ENCODE measurements at regions not wholly inside any gene's neighbourhood (a gene's known extent, or its start where the extent isn't known, plus 50 kb on each side); places are given as distances from the start of the nearest gene placed in this dataset.

- Mint-ChIP-seq H3K27me3 (ENCODE audit: low read depth) (peaks cover 7% of the 10 kb centered on the region), H3K4me3 (no peak overlapping the region), H3K36me3 (ENCODE audit: insufficient read depth) (no peaks in the 10 kb centered on the region), H3K9me3 (no peaks in the 10 kb centered on the region), H3K4me1 (ENCODE audit: low read depth) (no peaks in the 10 kb centered on the region)
- DNase-seq (no peak), ATAC-seq (no peak)
These were observed 97.1 kb downstream of the JCAD start for GRCh38 chr10:29962166-29962850.

DNA sequence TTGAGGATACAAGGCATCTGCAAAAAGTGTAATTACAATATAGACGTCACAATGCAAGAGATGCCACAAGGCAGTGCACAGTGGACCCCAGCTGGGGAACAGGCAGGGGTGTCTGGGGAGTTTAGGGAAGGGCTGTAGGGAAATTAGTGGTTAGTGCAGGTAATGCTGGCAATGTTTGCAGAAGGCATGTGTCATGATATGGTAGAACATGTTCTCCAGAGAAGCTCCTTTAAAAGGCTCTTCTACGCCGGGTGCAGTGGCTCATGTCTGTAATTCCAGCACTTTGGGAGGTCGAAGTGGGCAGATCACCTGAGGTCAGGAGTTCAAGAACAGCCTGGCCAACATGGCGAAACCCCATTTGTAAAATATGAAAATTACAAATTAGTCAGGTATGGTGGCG, 98.0 kb downstream of the JCAD start:
- Mint-ChIP-seq H3K9me3 (peaks cover 4% of the 10 kb centered on the region), H3K27me3 (ENCODE audit: low read depth) (peaks cover 7% of the 10 kb centered on the region), H3K36me3 (ENCODE audit: insufficient read depth) (no peaks in the 10 kb centered on the region), H3K4me3 (no peak overlapping the region), H3K4me1 (ENCODE audit: low read depth) (no peaks in the 10 kb centered on the region)
- no peak for ATAC-seq
- DNase-seq, result no peak

DNA sequence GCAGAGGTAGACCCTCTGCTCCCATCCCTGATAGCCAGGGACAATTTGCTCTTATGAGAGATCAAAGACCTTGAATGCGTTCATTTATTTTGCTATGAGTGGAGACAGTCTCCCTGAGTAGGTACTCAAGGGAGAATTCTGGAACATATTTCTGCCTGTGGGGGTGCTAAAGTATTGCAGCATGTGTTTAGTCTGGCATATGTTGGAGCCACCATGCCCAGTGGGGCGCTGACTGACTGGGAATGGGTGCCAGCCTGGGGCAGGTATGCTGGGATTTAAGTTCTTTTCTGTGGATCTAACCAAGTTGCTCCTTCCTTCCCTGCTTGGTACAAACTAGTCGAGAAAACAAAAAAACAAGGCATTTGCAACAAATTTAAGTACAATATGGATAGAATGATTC, 99.1 kb downstream of the JCAD start:
- peaks cover 7% of the 10 kb centered on the region for H3K27me3 Mint-ChIP-seq (ENCODE audit: low read depth)
- DNase-seq, result no peak
- peaks cover 7% of the 10 kb centered on the region for H3K9me3 Mint-ChIP-seq
- H3K36me3 Mint-ChIP-seq (ENCODE audit: insufficient read depth), result no peaks in the 10 kb centered on the region
- H3K4me1 Mint-ChIP-seq (ENCODE audit: low read depth), result no peaks in the 10 kb centered on the region
- ATAC-seq, result no peak
- no peak overlapping the region for H3K4me3 Mint-ChIP-seq

- no peaks in the 10 kb centered on the region for H3K36me3 Mint-ChIP-seq (ENCODE audit: insufficient read depth)
- H3K4me3 Mint-ChIP-seq, result no peak overlapping the region
- ATAC-seq, result no peak
- H3K27me3 Mint-ChIP-seq (ENCODE audit: low read depth), result peaks cover 7% of the 10 kb centered on the region
- no peak for DNase-seq
- H3K4me1 Mint-ChIP-seq (ENCODE audit: low read depth), result no peaks in the 10 kb centered on the region
- peaks cover 7% of the 10 kb centered on the region for H3K9me3 Mint-ChIP-seq
These were observed 99.8 kb downstream of the JCAD start for GRCh38 chr10:29959586-29959985.

GRCh38 chr10:29958440-29958839, 100.9 kb downstream of the JCAD start:
- no peak overlapping the region for H3K4me3 Mint-ChIP-seq
- H3K9me3 Mint-ChIP-seq, result peaks cover 7% of the 10 kb centered on the region
- peaks cover 7% of the 10 kb centered on the region for H3K27me3 Mint-ChIP-seq (ENCODE audit: low read depth)
- ATAC-seq, result no peak
- no peak for DNase-seq
- H3K4me1 Mint-ChIP-seq (ENCODE audit: low read depth), result no peaks in the 10 kb centered on the region
- H3K36me3 Mint-ChIP-seq (ENCODE audit: insufficient read depth), result no peaks in the 10 kb centered on the region

DNA sequence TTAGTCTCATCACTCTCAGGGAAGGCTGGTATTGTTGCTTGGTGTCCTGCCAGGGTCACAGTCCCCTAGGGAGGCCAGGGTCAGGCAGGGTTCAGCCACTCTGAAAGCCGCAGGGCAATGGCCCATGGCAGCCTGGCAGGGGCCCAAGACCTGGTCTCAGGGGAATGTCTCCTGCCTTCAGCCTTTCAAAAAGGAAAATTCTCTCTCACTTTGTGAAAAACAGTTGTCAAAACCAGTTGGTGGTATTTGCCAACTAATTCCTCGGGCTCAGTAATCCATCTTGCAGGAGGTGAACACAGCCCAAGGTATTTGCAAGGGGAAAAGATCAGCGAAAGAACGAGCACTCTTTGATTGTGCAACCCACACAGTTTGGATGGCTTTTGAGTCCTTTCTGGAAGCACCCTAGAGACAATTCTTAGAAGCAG, 101.5 kb downstream of the JCAD start:
- Mint-ChIP-seq H3K9me3 (peaks cover 7% of the 10 kb centered on the region), H3K36me3 (ENCODE audit: insufficient read depth) (no peaks in the 10 kb centered on the region)

DNA sequence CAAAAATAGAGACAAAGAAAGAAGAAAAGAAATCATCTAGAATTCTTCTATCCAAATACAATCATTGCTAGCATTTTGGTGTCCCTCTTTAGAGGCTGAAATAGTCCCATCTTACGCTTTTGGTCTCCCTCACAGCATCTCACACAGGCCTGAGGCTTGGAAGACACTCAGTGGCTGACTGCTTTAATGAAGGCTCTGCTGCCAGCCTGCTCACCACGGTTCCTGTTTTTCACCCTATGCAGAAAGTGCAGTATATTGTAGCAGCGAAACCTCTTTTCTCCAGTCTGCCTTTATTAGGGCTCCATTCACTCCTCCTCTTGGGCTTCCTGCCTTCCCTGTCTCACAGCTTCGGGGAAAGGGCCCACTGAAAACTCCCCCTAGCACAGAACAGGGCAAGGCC, 102.2 kb downstream of the JCAD start:
- no peaks in the 10 kb centered on the region for H3K4me1 Mint-ChIP-seq (ENCODE audit: low read depth)
- H3K36me3 Mint-ChIP-seq (ENCODE audit: insufficient read depth), result no peaks in the 10 kb centered on the region
- no peak overlapping the region for H3K4me3 Mint-ChIP-seq
- no peak for DNase-seq
- H3K9me3 Mint-ChIP-seq, result peaks cover 7% of the 10 kb centered on the region
- peaks cover 9% of the 10 kb centered on the region for H3K27me3 Mint-ChIP-seq (ENCODE audit: low read depth)
- ATAC-seq, result no peak

More for the DNA sequence above, 101.5 kb downstream of the JCAD start:
- H3K27me3 Mint-ChIP-seq (ENCODE audit: low read depth), result peaks cover 7% of the 10 kb centered on the region
- ATAC-seq (no peak), DNase-seq (no peak)
- H3K4me3 Mint-ChIP-seq, result no peak overlapping the region
- no peaks in the 10 kb centered on the region for H3K4me1 Mint-ChIP-seq (ENCODE audit: low read depth)

- no peak overlapping the region for H3K4me3 Mint-ChIP-seq
- H3K4me1 Mint-ChIP-seq (ENCODE audit: low read depth), result no peaks in the 10 kb centered on the region
- DNase-seq (no peak), ATAC-seq (no peak)
- no peaks in the 10 kb centered on the region for H3K36me3 Mint-ChIP-seq (ENCODE audit: insufficient read depth)
- H3K27me3 Mint-ChIP-seq (ENCODE audit: low read depth), result peaks cover 9% of the 10 kb centered on the region
- H3K9me3 Mint-ChIP-seq, result peaks cover 7% of the 10 kb centered on the region
These were observed 103.0 kb downstream of the JCAD start for GRCh38 chr10:29956335-29956924.

DNA sequence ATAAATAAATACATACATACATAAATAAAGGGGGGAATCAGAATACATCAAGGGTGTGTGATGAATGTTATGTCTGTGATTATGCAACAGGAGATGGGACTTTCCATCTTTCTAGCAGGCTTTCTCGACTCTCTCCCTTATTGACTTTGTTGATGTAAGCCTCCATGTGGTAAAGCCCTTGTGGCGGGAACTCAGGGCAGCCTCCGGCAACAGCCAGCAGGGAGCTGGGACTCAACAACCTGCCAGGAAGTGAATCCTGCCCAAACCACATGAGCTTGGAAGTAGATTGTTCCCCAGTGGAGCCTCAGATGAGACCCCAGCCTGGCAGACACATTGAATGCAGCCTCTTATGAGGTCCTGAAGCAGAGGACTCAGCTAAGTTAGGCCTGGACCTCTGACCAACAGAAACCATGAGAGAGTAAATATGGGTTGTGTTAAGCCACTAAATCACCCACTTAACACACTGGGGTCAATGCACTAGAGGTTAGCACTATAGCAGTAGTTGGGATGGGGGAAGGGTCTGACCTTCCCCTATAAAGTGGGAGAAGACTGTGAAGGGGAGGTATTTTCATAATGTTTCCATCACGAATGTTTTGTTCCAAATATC, 104.0 kb downstream of the JCAD start:
- H3K4me3 Mint-ChIP-seq, result no peak overlapping the region
- peaks cover 7% of the 10 kb centered on the region for H3K9me3 Mint-ChIP-seq
- DNase-seq, result no peak
- ATAC-seq, result no peak
- H3K36me3 Mint-ChIP-seq (ENCODE audit: insufficient read depth), result no peaks in the 10 kb centered on the region
- peaks cover 9% of the 10 kb centered on the region for H3K27me3 Mint-ChIP-seq (ENCODE audit: low read depth)
- no peaks in the 10 kb centered on the region for H3K4me1 Mint-ChIP-seq (ENCODE audit: low read depth)

- Mint-ChIP-seq H3K27me3 (ENCODE audit: low read depth) (peaks cover 2% of the 10 kb centered on the region), H3K4me3 (no peak overlapping the region), H3K4me1 (ENCODE audit: low read depth) (no peaks in the 10 kb centered on the region), H3K36me3 (ENCODE audit: insufficient read depth) (no peaks in the 10 kb centered on the region), H3K9me3 (peaks cover 4% of the 10 kb centered on the region)
- no peak for ATAC-seq
- no peak for DNase-seq
These were observed 107.9 kb downstream of the JCAD start for GRCh38 chr10:29951441-29951931.

GRCh38 chr10:29950391-29950790, 109.0 kb downstream of the JCAD start:
- DNase-seq, result no peak
- Mint-ChIP-seq H3K4me1 (ENCODE audit: low read depth) (no peaks in the 10 kb centered on the region), H3K9me3 (peaks cover 1% of the 10 kb centered on the region), H3K27me3 (ENCODE audit: low read depth) (peaks cover 2% of the 10 kb centered on the region), H3K36me3 (ENCODE audit: insufficient read depth) (no peaks in the 10 kb centered on the region), H3K4me3 (no peak overlapping the region)
- ATAC-seq, result no peak

- peaks cover 2% of the 10 kb centered on the region for H3K27me3 Mint-ChIP-seq (ENCODE audit: low read depth)
- ATAC-seq, result no peak
- no peaks in the 10 kb centered on the region for H3K4me1 Mint-ChIP-seq (ENCODE audit: low read depth)
- no peak overlapping the region for H3K4me3 Mint-ChIP-seq
- H3K9me3 Mint-ChIP-seq, result no peaks in the 10 kb centered on the region
- no peak for DNase-seq
- no peaks in the 10 kb centered on the region for H3K36me3 Mint-ChIP-seq (ENCODE audit: insufficient read depth)
These were observed 109.9 kb downstream of the JCAD start for GRCh38 chr10:29949411-29950011.

GRCh38 chr10:29948881-29949355, 110.5 kb downstream of the JCAD start:
- Mint-ChIP-seq H3K9me3 (no peaks in the 10 kb centered on the region), H3K4me1 (ENCODE audit: low read depth) (no peaks in the 10 kb centered on the region), H3K27me3 (ENCODE audit: low read depth) (peaks cover 2% of the 10 kb centered on the region), H3K36me3 (ENCODE audit: insufficient read depth) (no peaks in the 10 kb centered on the region), H3K4me3 (no peak overlapping the region)
- ATAC-seq (no peak), DNase-seq (no peak)

- Mint-ChIP-seq H3K4me1 (ENCODE audit: low read depth) (no peaks in the 10 kb centered on the region), H3K9me3 (no peaks in the 10 kb centered on the region), H3K4me3 (no peak overlapping the region), H3K27me3 (ENCODE audit: low read depth) (peaks cover 2% of the 10 kb centered on the region), H3K36me3 (ENCODE audit: insufficient read depth) (no peaks in the 10 kb centered on the region)
- DNase-seq, result no peak
- no peak for ATAC-seq
These were observed 111.7 kb downstream of the JCAD start for GRCh38 chr10:29947701-29948060.

Measured in activated T-cell treated with anti-CD3 and anti-CD28 coated beads, Interleukin-2, amount 50 U/mL, for 4 hours (primary cell).